Astrocyte of the cerebellum (primary cell): ENCODE measurements at regions not wholly inside any gene's neighbourhood (a gene's known extent, or its start where the extent isn't known, plus 50 kb on each side); places are given as distances from the start of the nearest gene placed in this dataset.

Experiments
- DNase-seq: peaks from one replicate; pipeline ENCODE4 v3.0.0-alpha.2; 2011; ENCODE audit warnings: low read depth
- H3K4me3 ChIP-seq: 2 replicates; pipeline ENCODE4 v1.5.1; 2011; ENCODE audit warnings: mild to moderate bottlenecking, low read depth, low read length, moderate library complexity
- in situ Hi-C: cut with HindIII; loops from 2 replicates; pipeline ENCODE4 v1.10.0; 2017; ENCODE audit warnings: low sequenced_read_pairs
- TF ChIP-seq, protein P1 (sequence below): IDR thresholded peaks from 2 replicates; pipeline ENCODE4 v1.5.1; 2012; ENCODE audit warnings: low read length, low read depth, moderate library complexity, mild to moderate bottlenecking; ENCODE audit errors: missing control alignments

DNA sequence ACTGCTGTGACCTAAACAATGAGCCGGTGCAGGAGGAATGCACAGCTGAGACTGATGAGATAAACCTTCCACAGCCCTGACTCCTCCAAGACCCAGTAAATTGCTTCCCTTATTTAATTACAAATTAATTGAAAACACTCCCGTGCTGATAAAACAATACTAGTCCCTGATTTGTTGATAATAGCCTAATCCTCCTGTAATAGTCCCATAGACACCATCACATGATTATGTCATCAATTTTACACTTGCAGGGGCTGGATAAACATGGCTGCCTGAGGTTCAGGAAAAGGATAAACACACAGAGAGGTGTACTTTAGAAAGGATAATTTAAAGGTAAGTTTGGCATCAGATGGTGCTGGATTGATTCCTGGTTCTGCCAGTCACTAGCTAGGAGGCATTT is 84.6 kb upstream of the SPAG17 start:
- TF ChIP-seq, protein P1, sequence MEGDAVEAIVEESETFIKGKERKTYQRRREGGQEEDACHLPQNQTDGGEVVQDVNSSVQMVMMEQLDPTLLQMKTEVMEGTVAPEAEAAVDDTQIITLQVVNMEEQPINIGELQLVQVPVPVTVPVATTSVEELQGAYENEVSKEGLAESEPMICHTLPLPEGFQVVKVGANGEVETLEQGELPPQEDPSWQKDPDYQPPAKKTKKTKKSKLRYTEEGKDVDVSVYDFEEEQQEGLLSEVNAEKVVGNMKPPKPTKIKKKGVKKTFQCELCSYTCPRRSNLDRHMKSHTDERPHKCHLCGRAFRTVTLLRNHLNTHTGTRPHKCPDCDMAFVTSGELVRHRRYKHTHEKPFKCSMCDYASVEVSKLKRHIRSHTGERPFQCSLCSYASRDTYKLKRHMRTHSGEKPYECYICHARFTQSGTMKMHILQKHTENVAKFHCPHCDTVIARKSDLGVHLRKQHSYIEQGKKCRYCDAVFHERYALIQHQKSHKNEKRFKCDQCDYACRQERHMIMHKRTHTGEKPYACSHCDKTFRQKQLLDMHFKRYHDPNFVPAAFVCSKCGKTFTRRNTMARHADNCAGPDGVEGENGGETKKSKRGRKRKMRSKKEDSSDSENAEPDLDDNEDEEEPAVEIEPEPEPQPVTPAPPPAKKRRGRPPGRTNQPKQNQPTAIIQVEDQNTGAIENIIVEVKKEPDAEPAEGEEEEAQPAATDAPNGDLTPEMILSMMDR: no peak
- in situ Hi-C loops: no loop called here
- H3K4me3 ChIP-seq: no peak overlapping the region
- DNase-seq: no peak

DNA sequence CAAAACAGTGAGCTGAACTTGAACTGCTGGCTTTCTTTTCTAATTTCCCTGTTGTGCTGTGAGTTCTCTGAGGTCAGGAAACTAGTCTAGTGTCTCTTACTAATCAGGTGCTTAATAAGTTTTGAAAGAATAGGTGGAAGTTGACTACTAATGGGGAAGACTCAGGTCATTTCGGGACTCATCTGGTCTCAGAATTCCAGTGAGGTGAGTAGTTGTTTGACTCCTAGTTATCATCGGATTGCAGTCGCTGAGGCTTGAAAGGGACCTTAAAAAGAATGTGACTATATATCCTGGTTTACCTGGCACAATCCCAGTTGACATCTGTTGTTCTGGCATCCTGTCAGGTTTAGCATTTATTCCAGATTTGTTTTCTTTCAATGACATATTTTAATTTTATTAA is 81.4 kb upstream of the SPAG17 start:
- in situ Hi-C loops: no loop called here
- TF ChIP-seq, protein P1: no peak
- no peak overlapping the region for H3K4me3 ChIP-seq
- no peak for DNase-seq

DNA sequence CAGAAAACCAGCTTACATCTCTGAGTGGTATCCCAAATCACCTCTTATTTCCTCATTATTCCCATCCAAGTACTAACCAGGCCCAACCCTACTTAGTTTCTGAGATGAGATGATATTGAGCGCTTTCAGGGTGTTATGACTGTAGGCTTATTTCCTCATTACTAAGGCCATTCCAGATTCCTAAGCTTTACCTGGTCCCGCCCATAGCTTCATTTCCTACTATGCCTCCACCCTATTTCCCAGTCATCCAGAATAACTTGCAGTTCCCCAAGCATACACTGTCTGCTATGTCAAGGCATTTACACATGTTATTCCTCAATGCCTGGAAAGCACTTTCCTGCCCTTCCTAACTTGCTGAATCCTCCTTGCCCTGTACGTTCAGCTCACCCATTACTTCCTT is 79.3 kb upstream of the SPAG17 start:
- TF ChIP-seq, protein P1: no peak
- no peak for DNase-seq
- in situ Hi-C loops: no loop called here
- no peak overlapping the region for H3K4me3 ChIP-seq

DNA sequence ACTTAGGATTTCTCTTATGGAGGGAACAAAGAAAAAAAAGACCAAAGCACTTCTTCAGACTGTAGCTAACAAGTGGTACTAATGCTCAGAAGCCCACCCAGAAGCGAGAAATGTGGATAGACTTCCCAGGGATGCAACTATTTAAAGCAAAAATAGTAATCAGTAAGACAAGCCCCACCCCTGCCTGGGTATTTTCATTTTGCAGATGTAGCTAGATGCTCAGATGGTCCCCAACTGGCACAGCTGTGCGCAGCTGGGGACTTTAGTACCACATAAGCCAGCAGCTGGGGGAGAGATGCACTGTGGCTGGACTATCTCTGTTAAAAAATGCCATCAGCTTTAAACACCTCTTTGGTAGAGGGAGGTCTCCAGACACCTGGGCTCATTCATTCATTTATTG is 77.8 kb upstream of the SPAG17 start:
- H3K4me3 ChIP-seq: no peak overlapping the region
- no peak for DNase-seq
- TF ChIP-seq, protein P1: no peak
- in situ Hi-C loops: no loop called here

DNA sequence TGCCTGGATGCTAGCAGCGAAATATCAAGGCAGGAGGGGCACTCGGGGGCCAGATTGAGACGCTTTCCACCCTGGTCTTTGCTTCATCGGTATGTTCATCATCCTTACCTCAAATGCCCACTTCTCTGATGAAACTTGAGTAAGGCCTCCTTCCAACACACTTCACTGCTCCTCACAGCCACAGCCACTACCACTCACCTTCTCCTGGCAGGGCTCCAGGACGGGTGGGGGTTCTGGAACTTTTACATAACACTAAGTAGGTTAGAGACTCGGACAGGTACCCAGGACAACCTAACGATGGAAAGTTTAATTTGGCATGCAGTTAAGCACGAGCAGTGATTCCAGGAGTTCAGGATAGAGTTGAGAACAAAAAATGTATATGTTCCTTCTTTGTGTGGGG is 73.9 kb upstream of the SPAG17 start:
- DNase-seq: no peak
- TF ChIP-seq, protein P1: no peak
- in situ Hi-C loops: no loop called here
- no peak overlapping the region for H3K4me3 ChIP-seq

DNA sequence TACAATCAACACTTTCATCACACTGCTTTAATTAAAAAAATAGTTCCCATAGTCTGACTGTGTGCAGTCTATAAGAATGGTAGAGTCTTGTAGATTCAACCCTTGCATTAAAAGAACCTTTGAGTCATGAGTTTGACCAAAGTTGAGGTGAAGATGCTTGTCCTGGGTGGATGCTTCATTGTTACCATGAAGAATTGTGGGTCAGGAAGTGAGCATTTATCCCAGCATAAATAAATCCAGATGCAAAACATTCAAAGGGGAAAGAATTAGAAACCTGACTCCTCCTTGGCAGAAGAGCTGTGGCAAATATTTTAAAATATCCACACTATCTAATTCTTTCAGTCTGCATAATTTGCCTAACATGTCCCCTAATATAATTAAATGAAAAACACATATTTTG is 72.9 kb upstream of the SPAG17 start:
- no peak overlapping the region for H3K4me3 ChIP-seq
- TF ChIP-seq, protein P1: no peak
- no peak for DNase-seq
- in situ Hi-C loops: no loop called here
